Fibroblast of lung (primary cell): ENCODE measurements at regions not wholly inside any gene's neighbourhood (a gene's known extent, or its start where the extent isn't known, plus 50 kb on each side); places are given as distances from the start of the nearest gene placed in this dataset.

Source experiments
- DNase-seq, 2 donors: peaks; one replicate each; pipeline versions ENCODE4 v3.0.0 to v3.0.0-alpha.2; 2010; ENCODE audit warnings: low read depth in 2 of 2
- H2AFZ ChIP-seq: 2 replicates; pipeline ENCODE4 v1.5.1; 2012; ENCODE audit warnings: low read length, control low read depth, inconsistent platforms
- H3K27ac ChIP-seq: 2 replicates; pipeline ENCODE4 v1.5.1; 2011; ENCODE audit warnings: low read length, control low read depth; ENCODE audit not compliant: insufficient read depth
- H3K27me3 ChIP-seq: 2 replicates; pipeline ENCODE4 v1.5.1; 2011; ENCODE audit warnings: mild to moderate bottlenecking, low read length; ENCODE audit not compliant: control insufficient read depth, insufficient read depth
- H3K36me3 ChIP-seq: 2 replicates; pipeline ENCODE4 v1.5.1; 2011; ENCODE audit warnings: low read length; ENCODE audit not compliant: control insufficient read depth, insufficient read depth
- H3K4me1 ChIP-seq: 2 replicates; pipeline ENCODE4 v1.5.1; 2011; ENCODE audit warnings: low read length; ENCODE audit not compliant: control insufficient read depth, insufficient read depth; ENCODE audit errors: extremely low read depth
- H3K4me2 ChIP-seq: 2 replicates; pipeline ENCODE4 v1.5.1; 2011; ENCODE audit warnings: low read length, control low read depth; ENCODE audit not compliant: insufficient read depth; ENCODE audit errors: extremely low read depth
- H3K4me3 ChIP-seq, 4 experiments: fragments of 200-600 bp in 1 of 4; sonication (generic) in 1 of 4; replicated peaks in 1 of 4; 2 replicates each; pipeline ENCODE4 v1.5.1; 2011 to 2016; ENCODE audit warnings: low read length in 4 of 4, low read depth in 3 of 4, mild to moderate bottlenecking in 3 of 4, control low read depth in 2 of 4, inconsistent platforms in 1 of 4, mixed read lengths in 1 of 4; ENCODE audit not compliant: insufficient read depth in 1 of 4; ENCODE audit errors: control extremely low read depth in 1 of 4
- H3K79me2 ChIP-seq: 2 replicates; pipeline ENCODE4 v1.5.1; 2012; ENCODE audit warnings: mild to moderate bottlenecking, low read length, inconsistent platforms; ENCODE audit not compliant: control insufficient read depth, insufficient read depth
- H3K9ac ChIP-seq: 2 replicates; pipeline ENCODE4 v1.5.1; 2011; ENCODE audit warnings: mild to moderate bottlenecking, low read length, control low read depth; ENCODE audit not compliant: insufficient read depth
- H3K9me3 ChIP-seq: 2 replicates; pipeline ENCODE4 v1.5.1; 2012; ENCODE audit warnings: low read depth, low read length; ENCODE audit not compliant: control insufficient read depth, insufficient read depth
- H4K20me1 ChIP-seq: 2 replicates; pipeline ENCODE4 v1.5.1; 2011; ENCODE audit warnings: low read length; ENCODE audit not compliant: control insufficient read depth, insufficient read depth; ENCODE audit errors: extremely low read depth
- CTCF ChIP-seq, 2 donors: IDR thresholded peaks in 1 of 2; conservative IDR thresholded peaks in 1 of 2; 1 replicate in 1 of 2; 2 replicates in 1 of 2; pipeline ENCODE4 v1.5.1; 2011 to 2012; ENCODE audit warnings: low read length in 2 of 2, control low read depth in 1 of 2, inconsistent platforms in 1 of 2, low read depth in 1 of 2, mild to moderate bottlenecking in 1 of 2
- EZH2 ChIP-seq: IDR thresholded peaks from 2 replicates; pipeline ENCODE4 v1.5.1; 2012; ENCODE audit warnings: low read length, control low read depth, mild to moderate bottlenecking; ENCODE audit errors: missing control alignments

- TF ChIP-seq EZH2 (no peak), CTCF (conservative IDR thresholded peaks at IDR 0.05 in 1 of 2, IDR thresholded peaks at IDR 0.05 in 1 of 2; ENCODE audit: low read depth in 1 of 2, low read length in 2 of 2) (no peak)
- no peaks in the 10 kb centered on the region for H4K20me1 ChIP-seq
- no peaks in the 10 kb centered on the region for H3K4me1 ChIP-seq
- H3K9ac ChIP-seq: no peak overlapping the region
- DNase-seq: no peak
- H3K79me2 ChIP-seq: no peaks in the 10 kb centered on the region
- H3K9me3 ChIP-seq: no peaks in the 10 kb centered on the region
- no peak overlapping the region for H3K27ac ChIP-seq
- H3K36me3 ChIP-seq: no peaks in the 10 kb centered on the region
- H2AFZ ChIP-seq: no peak overlapping the region
- no peak overlapping the region for H3K4me3 ChIP-seq
- no peaks in the 10 kb centered on the region for H3K27me3 ChIP-seq
- H3K4me2 ChIP-seq: no peak overlapping the region
Observed at GRCh38 chr10:64076322-64076940, 555.2 kb downstream of the REEP3 start.

- Histone ChIP-seq H3K4me1 (no peaks in the 10 kb centered on the region), H4K20me1 (no peaks in the 10 kb centered on the region), H3K27me3 (no peaks in the 10 kb centered on the region), H3K27ac (no peak overlapping the region), H3K9me3 (no peaks in the 10 kb centered on the region), H3K4me2 (no peak overlapping the region), H3K79me2 (no peaks in the 10 kb centered on the region), H3K36me3 (no peaks in the 10 kb centered on the region), H3K4me3 (no peak overlapping the region), H3K9ac (no peak overlapping the region), H2AFZ (no peak overlapping the region)
- DNase-seq: no peak
- TF ChIP-seq CTCF (conservative IDR thresholded peaks at IDR 0.05 in 1 of 2, IDR thresholded peaks at IDR 0.05 in 1 of 2; ENCODE audit: low read depth in 1 of 2, low read length in 2 of 2): no peak
- TF ChIP-seq EZH2: no peak
Observed at GRCh38 chr10:64079341-64079740, 558.1 kb downstream of the REEP3 start.

- DNase-seq: peak in 1 of 2 donors; percentile 6
- H3K9me3 ChIP-seq: no peaks in the 10 kb centered on the region
- H3K79me2 ChIP-seq: no peaks in the 10 kb centered on the region
- H2AFZ ChIP-seq: no peak overlapping the region
- H3K9ac ChIP-seq: no peak overlapping the region
- no peaks in the 10 kb centered on the region for H3K27me3 ChIP-seq
- H3K4me3 ChIP-seq: no peak overlapping the region
- no peak overlapping the region for H3K27ac ChIP-seq
- TF ChIP-seq CTCF (conservative IDR thresholded peaks at IDR 0.05 in 1 of 2, IDR thresholded peaks at IDR 0.05 in 1 of 2; ENCODE audit: low read depth in 1 of 2, low read length in 2 of 2): no peak
- no peak for TF ChIP-seq EZH2
- no peaks in the 10 kb centered on the region for H3K4me1 ChIP-seq
- no peaks in the 10 kb centered on the region for H4K20me1 ChIP-seq
- H3K36me3 ChIP-seq: no peaks in the 10 kb centered on the region
- H3K4me2 ChIP-seq: no peak overlapping the region
Observed at GRCh38 chr10:64080071-64080470, 558.9 kb downstream of the REEP3 start.
